H9 (cell line): ENCODE measurements at regions not wholly inside any gene's neighbourhood (a gene's known extent, or its start where the extent isn't known, plus 50 kb on each side); places are given as distances from the start of the nearest gene placed in this dataset.

Experiments used
- DNase-seq: peaks from one replicate; pipeline ENCODE4 v3.0.0-alpha.2; 2017
- H2AFZ ChIP-seq: one replicate; pipeline ENCODE4 v1.6.1; 2013; ENCODE audit warnings: mild to moderate bottlenecking, low read length, control low read depth, moderate library complexity
- H2AK5ac ChIP-seq: 2 replicates; pipeline ENCODE4 v1.6.1; 2013; ENCODE audit warnings: low read length, control low read depth, mixed read lengths; ENCODE audit not compliant: insufficient read length
- H2BK120ac ChIP-seq: one replicate; pipeline ENCODE4 v1.6.1; 2013; ENCODE audit warnings: low read depth, mild to moderate bottlenecking, low read length, control low read depth, inconsistent platforms; ENCODE audit not compliant: poor library complexity, severe bottlenecking
- H2BK12ac ChIP-seq: 2 replicates; pipeline ENCODE4 v1.6.1; 2013; ENCODE audit warnings: low read length, control low read depth, mixed read lengths, low read depth; ENCODE audit not compliant: insufficient read length
- H2BK15ac ChIP-seq: 2 replicates; pipeline ENCODE4 v1.6.1; 2013; ENCODE audit warnings: low read depth, low read length, control low read depth
- H2BK20ac ChIP-seq: one replicate; pipeline ENCODE4 v1.6.1; 2013; ENCODE audit warnings: low read depth, mild to moderate bottlenecking, low read length, control low read depth, inconsistent platforms; ENCODE audit not compliant: poor library complexity, severe bottlenecking
- H2BK5ac ChIP-seq: 2 replicates; pipeline ENCODE4 v1.6.1; 2013; ENCODE audit warnings: low read length, control low read depth, mixed read lengths; ENCODE audit not compliant: insufficient read length
- H3K14ac ChIP-seq: 2 replicates; pipeline ENCODE4 v1.6.1; 2013; ENCODE audit warnings: low read length, control low read depth; ENCODE audit not compliant: insufficient read depth
- H3K18ac ChIP-seq: 2 replicates; pipeline ENCODE4 v1.6.1; 2013; ENCODE audit warnings: low read depth, mild to moderate bottlenecking, mixed read lengths, low read length, control low read depth; ENCODE audit not compliant: insufficient read length
- H3K23ac ChIP-seq: 2 replicates; pipeline ENCODE4 v1.6.1; 2013; ENCODE audit warnings: low read length, control low read depth, mixed read lengths, low read depth; ENCODE audit not compliant: insufficient read length
- H3K23me2 ChIP-seq: 2 replicates; pipeline ENCODE4 v1.6.1; 2013; ENCODE audit warnings: low read depth, mild to moderate bottlenecking, mixed read lengths, low read length, control low read depth; ENCODE audit not compliant: insufficient read length, poor library complexity, severe bottlenecking
- H3K27ac ChIP-seq: 2 replicates; pipeline ENCODE4 v1.5.1; 2013; ENCODE audit warnings: low read length, control low read depth, mixed read lengths, low read depth; ENCODE audit not compliant: insufficient read length
- H3K27me3 ChIP-seq: 2 replicates; pipeline ENCODE4 v1.6.1; 2013; ENCODE audit warnings: low read length, control low read depth, inconsistent platforms; ENCODE audit not compliant: insufficient read depth
- H3K4ac ChIP-seq: 2 replicates; pipeline ENCODE4 v1.6.1; 2013; ENCODE audit warnings: low read depth, mild to moderate bottlenecking, control low read depth, inconsistent platforms, low read length, moderate library complexity
- H3K4me1 ChIP-seq: 2 replicates; pipeline ENCODE4 v1.6.1; 2013; ENCODE audit warnings: low read length, control low read depth, inconsistent platforms; ENCODE audit not compliant: insufficient read depth
- H3K4me2 ChIP-seq: 2 replicates; pipeline ENCODE4 v1.6.1; 2013; ENCODE audit warnings: low read length, control low read depth, mixed read lengths; ENCODE audit not compliant: insufficient read length, insufficient read depth
- H3K56ac ChIP-seq: 2 replicates; pipeline ENCODE4 v1.6.1; 2013; ENCODE audit warnings: low read depth, mild to moderate bottlenecking, mixed read lengths, low read length, control low read depth; ENCODE audit not compliant: insufficient read length
- H3K79me1 ChIP-seq: 2 replicates; pipeline ENCODE4 v1.6.1; 2013; ENCODE audit warnings: low read depth, mild to moderate bottlenecking, moderate library complexity, low read length, control low read depth, inconsistent platforms; ENCODE audit not compliant: insufficient read depth, poor library complexity, severe bottlenecking
- H3K79me2 ChIP-seq: 2 replicates; pipeline ENCODE4 v1.6.1; 2013; ENCODE audit warnings: low read length, control low read depth, inconsistent platforms; ENCODE audit not compliant: insufficient read depth
- H3K9ac ChIP-seq: 2 replicates; pipeline ENCODE4 v1.6.1; 2013; ENCODE audit warnings: low read length, control low read depth, mixed read lengths; ENCODE audit not compliant: insufficient read length; ENCODE audit errors: extremely low read depth
- H3K9me3 ChIP-seq: one replicate; pipeline ENCODE4 v1.6.1; 2013; ENCODE audit warnings: low read depth, low read length, inconsistent platforms; ENCODE audit not compliant: control insufficient read depth
- H3T11ph ChIP-seq: one replicate; pipeline ENCODE4 v1.6.1; 2013; ENCODE audit warnings: mild to moderate bottlenecking, low read length, control low read depth, inconsistent platforms
- H4K20me1 ChIP-seq: one replicate; pipeline ENCODE4 v1.6.1; 2013; ENCODE audit not compliant: control insufficient read depth, insufficient read length, insufficient read depth
- H4K5ac ChIP-seq: 2 replicates; pipeline ENCODE4 v1.6.1; 2013; ENCODE audit warnings: low read depth, mild to moderate bottlenecking, mixed read lengths, low read length, control low read depth; ENCODE audit not compliant: insufficient read length
- H4K8ac ChIP-seq: replicated peaks from 2 replicates; pipeline ENCODE4 v1.6.1; 2013; ENCODE audit warnings: low read length, control low read depth, mixed read lengths, low read depth; ENCODE audit not compliant: insufficient read length
- H4K91ac ChIP-seq: 2 replicates; pipeline ENCODE4 v1.6.1; 2013; ENCODE audit warnings: low read depth, mild to moderate bottlenecking, moderate library complexity, mixed read lengths, low read length, control low read depth; ENCODE audit not compliant: insufficient read length
- H3K27ac Mint-ChIP-seq, 3 experiments: 2 replicates in 2 of 3; 3 replicates in 1 of 3; pipeline ENCODE4 v1.8.0; 2020 to 2021; ENCODE audit warnings: mixed read lengths in 3 of 3, mild to moderate bottlenecking in 1 of 3, moderate library complexity in 1 of 3
- H3K27me3 Mint-ChIP-seq: 2 replicates; pipeline ENCODE4 v1.8.0; 2021; ENCODE audit warnings: low read depth, mild to moderate bottlenecking, moderate library complexity, mixed read lengths
- H3K36me3 Mint-ChIP-seq, 3 experiments: 2 replicates in 2 of 3; 3 replicates in 1 of 3; pipeline ENCODE4 v1.8.0; 2020 to 2021; ENCODE audit warnings: low read depth in 3 of 3, mixed read lengths in 3 of 3; ENCODE audit not compliant: insufficient read depth in 1 of 3
- H3K4me1 Mint-ChIP-seq, 2 experiments: 2 replicates each; pipeline ENCODE4 v1.8.0; 2020; ENCODE audit warnings: mixed read lengths in 2 of 2
- H3K4me3 Mint-ChIP-seq, 2 experiments: 2 replicates in 1 of 2; 3 replicates in 1 of 2; pipeline ENCODE4 v1.8.0; 2020 to 2021; ENCODE audit warnings: mild to moderate bottlenecking in 2 of 2, mixed read lengths in 2 of 2, moderate library complexity in 1 of 2
- H3K9me3 Mint-ChIP-seq, 2 experiments: 2 replicates in 1 of 2; 3 replicates in 1 of 2; pipeline ENCODE4 v1.8.0; 2020; ENCODE audit warnings: mild to moderate bottlenecking in 2 of 2, mixed read lengths in 2 of 2, moderate library complexity in 1 of 2
- CTCF ChIP-seq: fragments of 200-600 bp; sonication (generic); conservative IDR thresholded peaks from 3 replicates; pipeline ENCODE4 v1.8.0; 2021; ENCODE audit warnings: antibody characterized with exemption, mild to moderate bottlenecking
- WGBS: extraction: QIAGEN DNeasy Blood & Tissue Kit; methylation state at CpG from one replicate; pipeline ENCODE4 v1.1.7; 2013; ENCODE audit warnings: missing lambda C conversion rate, low lambda C conversion rate, mixed read lengths; ENCODE audit not compliant: insufficient read length; ENCODE audit errors: extremely low coverage; 5-methylcytosine and 5-hydroxymethylcytosine counted together

- no peak for TF ChIP-seq CTCF
- no peak overlapping the region for H2BK5ac ChIP-seq
- peaks cover 0 to 3% of the 10 kb centered on the region in 2 experiments; a peak in 1 of 5 replicates for H3K9me3 Mint-ChIP-seq
- H3K14ac ChIP-seq: no peak overlapping the region
- no peak overlapping the region for H3K4ac ChIP-seq
- no peak overlapping the region for H2BK15ac ChIP-seq
- no peaks in the 10 kb centered on the region for H4K20me1 ChIP-seq
- no peaks in the 10 kb centered on the region for H3K23me2 ChIP-seq
- H2BK12ac ChIP-seq: no peak overlapping the region
- peaks cover 3 to 6% of the 10 kb centered on the region in 2 experiments for H3K4me1 Mint-ChIP-seq
- no CpG with 5 or more reads among the region's 5 CpGs for WGBS
- no peak overlapping the region for H4K91ac ChIP-seq
- H2BK20ac ChIP-seq: no peak overlapping the region
- H3K9me3 ChIP-seq: no peaks in the 10 kb centered on the region
- H3T11ph ChIP-seq: no peak overlapping the region
- peaks cover 0 to 12% (median 0%) of the 10 kb centered on the region in 3 experiments; a peak in 3 of 7 replicates for H3K36me3 Mint-ChIP-seq
- H3K79me2 ChIP-seq: no peaks in the 10 kb centered on the region
- H3K27ac ChIP-seq: no peak overlapping the region
- H3K79me1 ChIP-seq: no peaks in the 10 kb centered on the region
- H3K23ac ChIP-seq: no peak overlapping the region
- no peaks in the 10 kb centered on the region for H3K27me3 ChIP-seq
- DNase-seq: no peak
- H4K5ac ChIP-seq: no peak overlapping the region
- no peaks in the 10 kb centered on the region for H3K27me3 Mint-ChIP-seq
- no peak overlapping the region for H3K4me3 Mint-ChIP-seq
- H3K27ac Mint-ChIP-seq: no peak overlapping the region
- no peaks in the 10 kb centered on the region; the same call in 1 of the 2 replicates for H3K4me1 ChIP-seq
- no peak overlapping the region for H4K8ac ChIP-seq
- H3K18ac ChIP-seq: no peak overlapping the region
- H2AK5ac ChIP-seq: no peak overlapping the region
- no peak overlapping the region for H3K4me2 ChIP-seq
- H2AFZ ChIP-seq: no peak overlapping the region
- H3K56ac ChIP-seq: no peak overlapping the region
- H2BK120ac ChIP-seq: no peak overlapping the region
- no peak overlapping the region for H3K9ac ChIP-seq
These were observed 171.9 kb downstream of the KLF12 start for GRCh38 chr13:73962284-73962683.
